ENCODE measurements at regions not wholly inside any gene's neighbourhood (a gene's known extent, or its start where the extent isn't known, plus 50 kb on each side); places are given as distances from the start of the nearest gene placed in this dataset.

DNA sequence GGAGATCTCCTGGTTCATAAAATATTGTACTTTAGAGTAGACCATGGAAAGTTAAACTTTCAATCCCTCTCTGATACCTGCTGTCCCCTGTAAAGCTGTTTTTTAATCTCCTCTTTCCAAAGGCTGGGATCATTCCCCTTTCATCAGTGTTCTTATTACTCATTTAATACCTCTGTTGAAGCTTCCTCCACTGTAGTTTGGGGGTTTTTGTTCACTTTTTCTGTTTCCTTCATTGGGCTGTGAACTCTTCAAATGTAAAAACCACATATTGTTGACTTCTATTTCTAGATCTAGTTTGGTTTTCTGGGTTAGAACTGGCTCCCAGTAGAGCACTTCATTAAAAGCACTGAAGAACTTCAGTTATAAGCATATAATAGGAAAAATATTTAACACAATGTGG lies 598.1 kb downstream of the RNF144A start:
- H3K9ac ChIP-seq (ENCODE audit: low read depth in 1 of 2, low read length in 2 of 2) = no peak overlapping the region
- DNase-seq (ENCODE audit: low spot score) = no peak

More for the DNA sequence above, 598.1 kb downstream of the RNF144A start:
- H3K27ac ChIP-seq (ENCODE audit: low read depth in 1 of 2, low read length in 2 of 2) = no peak overlapping the region
- H3K9me3 ChIP-seq (ENCODE audit: control insufficient read depth in 4 of 4, low read length in 3 of 4) = no peaks in the 10 kb centered on the region
- no peak for TF ChIP-seq JUND (IDR thresholded peaks at IDR 0.05)
- TF ChIP-seq YY1 (IDR thresholded peaks at IDR 0.05) = no peak
- TF ChIP-seq, protein P1, sequence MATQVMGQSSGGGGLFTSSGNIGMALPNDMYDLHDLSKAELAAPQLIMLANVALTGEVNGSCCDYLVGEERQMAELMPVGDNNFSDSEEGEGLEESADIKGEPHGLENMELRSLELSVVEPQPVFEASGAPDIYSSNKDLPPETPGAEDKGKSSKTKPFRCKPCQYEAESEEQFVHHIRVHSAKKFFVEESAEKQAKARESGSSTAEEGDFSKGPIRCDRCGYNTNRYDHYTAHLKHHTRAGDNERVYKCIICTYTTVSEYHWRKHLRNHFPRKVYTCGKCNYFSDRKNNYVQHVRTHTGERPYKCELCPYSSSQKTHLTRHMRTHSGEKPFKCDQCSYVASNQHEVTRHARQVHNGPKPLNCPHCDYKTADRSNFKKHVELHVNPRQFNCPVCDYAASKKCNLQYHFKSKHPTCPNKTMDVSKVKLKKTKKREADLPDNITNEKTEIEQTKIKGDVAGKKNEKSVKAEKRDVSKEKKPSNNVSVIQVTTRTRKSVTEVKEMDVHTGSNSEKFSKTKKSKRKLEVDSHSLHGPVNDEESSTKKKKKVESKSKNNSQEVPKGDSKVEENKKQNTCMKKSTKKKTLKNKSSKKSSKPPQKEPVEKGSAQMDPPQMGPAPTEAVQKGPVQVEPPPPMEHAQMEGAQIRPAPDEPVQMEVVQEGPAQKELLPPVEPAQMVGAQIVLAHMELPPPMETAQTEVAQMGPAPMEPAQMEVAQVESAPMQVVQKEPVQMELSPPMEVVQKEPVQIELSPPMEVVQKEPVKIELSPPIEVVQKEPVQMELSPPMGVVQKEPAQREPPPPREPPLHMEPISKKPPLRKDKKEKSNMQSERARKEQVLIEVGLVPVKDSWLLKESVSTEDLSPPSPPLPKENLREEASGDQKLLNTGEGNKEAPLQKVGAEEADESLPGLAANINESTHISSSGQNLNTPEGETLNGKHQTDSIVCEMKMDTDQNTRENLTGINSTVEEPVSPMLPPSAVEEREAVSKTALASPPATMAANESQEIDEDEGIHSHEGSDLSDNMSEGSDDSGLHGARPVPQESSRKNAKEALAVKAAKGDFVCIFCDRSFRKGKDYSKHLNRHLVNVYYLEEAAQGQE (IDR thresholded peaks at IDR 0.05) = no peak
- TF ChIP-seq RAD21 (IDR thresholded peaks at IDR 0.05) = no peak
- TF ChIP-seq NR2F2 (IDR thresholded peaks at IDR 0.05) = no peak
- no peak for TF ChIP-seq HNF4A (conservative IDR thresholded peaks at IDR 0.05)
- TF ChIP-seq, protein P2, sequence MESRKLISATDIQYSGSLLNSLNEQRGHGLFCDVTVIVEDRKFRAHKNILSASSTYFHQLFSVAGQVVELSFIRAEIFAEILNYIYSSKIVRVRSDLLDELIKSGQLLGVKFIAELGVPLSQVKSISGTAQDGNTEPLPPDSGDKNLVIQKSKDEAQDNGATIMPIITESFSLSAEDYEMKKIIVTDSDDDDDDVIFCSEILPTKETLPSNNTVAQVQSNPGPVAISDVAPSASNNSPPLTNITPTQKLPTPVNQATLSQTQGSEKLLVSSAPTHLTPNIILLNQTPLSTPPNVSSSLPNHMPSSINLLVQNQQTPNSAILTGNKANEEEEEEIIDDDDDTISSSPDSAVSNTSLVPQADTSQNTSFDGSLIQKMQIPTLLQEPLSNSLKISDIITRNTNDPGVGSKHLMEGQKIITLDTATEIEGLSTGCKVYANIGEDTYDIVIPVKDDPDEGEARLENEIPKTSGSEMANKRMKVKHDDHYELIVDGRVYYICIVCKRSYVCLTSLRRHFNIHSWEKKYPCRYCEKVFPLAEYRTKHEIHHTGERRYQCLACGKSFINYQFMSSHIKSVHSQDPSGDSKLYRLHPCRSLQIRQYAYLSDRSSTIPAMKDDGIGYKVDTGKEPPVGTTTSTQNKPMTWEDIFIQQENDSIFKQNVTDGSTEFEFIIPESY (IDR thresholded peaks at IDR 0.05) = no peak
- no peak for TF ChIP-seq FOXA1 (IDR thresholded peaks at IDR 0.05)
- TF ChIP-seq, protein P3, sequence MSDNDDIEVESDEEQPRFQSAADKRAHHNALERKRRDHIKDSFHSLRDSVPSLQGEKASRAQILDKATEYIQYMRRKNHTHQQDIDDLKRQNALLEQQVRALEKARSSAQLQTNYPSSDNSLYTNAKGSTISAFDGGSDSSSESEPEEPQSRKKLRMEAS (IDR thresholded peaks at IDR 0.05) = no peak
- TF ChIP-seq TAF1 (conservative IDR thresholded peaks at IDR 0.05) = no peak
- TF ChIP-seq, protein P4, sequence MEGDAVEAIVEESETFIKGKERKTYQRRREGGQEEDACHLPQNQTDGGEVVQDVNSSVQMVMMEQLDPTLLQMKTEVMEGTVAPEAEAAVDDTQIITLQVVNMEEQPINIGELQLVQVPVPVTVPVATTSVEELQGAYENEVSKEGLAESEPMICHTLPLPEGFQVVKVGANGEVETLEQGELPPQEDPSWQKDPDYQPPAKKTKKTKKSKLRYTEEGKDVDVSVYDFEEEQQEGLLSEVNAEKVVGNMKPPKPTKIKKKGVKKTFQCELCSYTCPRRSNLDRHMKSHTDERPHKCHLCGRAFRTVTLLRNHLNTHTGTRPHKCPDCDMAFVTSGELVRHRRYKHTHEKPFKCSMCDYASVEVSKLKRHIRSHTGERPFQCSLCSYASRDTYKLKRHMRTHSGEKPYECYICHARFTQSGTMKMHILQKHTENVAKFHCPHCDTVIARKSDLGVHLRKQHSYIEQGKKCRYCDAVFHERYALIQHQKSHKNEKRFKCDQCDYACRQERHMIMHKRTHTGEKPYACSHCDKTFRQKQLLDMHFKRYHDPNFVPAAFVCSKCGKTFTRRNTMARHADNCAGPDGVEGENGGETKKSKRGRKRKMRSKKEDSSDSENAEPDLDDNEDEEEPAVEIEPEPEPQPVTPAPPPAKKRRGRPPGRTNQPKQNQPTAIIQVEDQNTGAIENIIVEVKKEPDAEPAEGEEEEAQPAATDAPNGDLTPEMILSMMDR (IDR thresholded peaks at IDR 0.05; ENCODE audit: low read depth, low read length, missing input control) = no peak
- TF ChIP-seq FOXA2 (IDR thresholded peaks at IDR 0.05) = no peak
- no peak for TF ChIP-seq RXRA (IDR thresholded peaks at IDR 0.05)
- no peak for TF ChIP-seq SP1 (IDR thresholded peaks at IDR 0.05)
- no peak for TF ChIP-seq HNF4G (IDR thresholded peaks at IDR 0.05)
- no peak for TF ChIP-seq EGR1 (IDR thresholded peaks at IDR 0.05; ENCODE audit: low read depth in 2 of 2)
- TF ChIP-seq, protein P5, sequence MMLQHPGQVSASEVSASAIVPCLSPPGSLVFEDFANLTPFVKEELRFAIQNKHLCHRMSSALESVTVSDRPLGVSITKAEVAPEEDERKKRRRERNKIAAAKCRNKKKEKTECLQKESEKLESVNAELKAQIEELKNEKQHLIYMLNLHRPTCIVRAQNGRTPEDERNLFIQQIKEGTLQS (IDR thresholded peaks at IDR 0.05) = no peak
- no peaks in the 10 kb centered on the region for H3K36me3 ChIP-seq (ENCODE audit: control insufficient read depth in 4 of 4, insufficient read depth in 3 of 4, low read depth in 1 of 4, low read length in 3 of 4)
- no peaks in the 10 kb centered on the region for H3K27me3 ChIP-seq (ENCODE audit: control insufficient read depth in 4 of 4, insufficient read depth in 4 of 4, low read length in 3 of 4)
- H3K4me1 ChIP-seq (ENCODE audit: control insufficient read depth in 4 of 4, insufficient read depth in 4 of 4, low read length in 3 of 4) = no peaks in the 10 kb centered on the region
- no peak overlapping the region for H3K4me3 ChIP-seq (ENCODE audit: low read depth in 1 of 3, low read length in 3 of 3)
